Left kidney (tissue), 1 donor: ENCODE measurements at regions not wholly inside any gene's neighbourhood (a gene's known extent, or its start where the extent isn't known, plus 50 kb on each side); places are given as distances from the start of the nearest gene placed in this dataset.
A peak's percentile ranks its signal among the peaks of the same experiment; 100 is the strongest.
"Not testable (repeated sequence)": the region's sequence is repeated elsewhere in the genome, so short reads cannot be mapped to it uniquely, and the experiment has no call there.

ENCODE experiments used
- DNase-seq: peaks from one replicate; pipeline ENCODE4 v3.0.0-alpha.2; 2013

DNA sequence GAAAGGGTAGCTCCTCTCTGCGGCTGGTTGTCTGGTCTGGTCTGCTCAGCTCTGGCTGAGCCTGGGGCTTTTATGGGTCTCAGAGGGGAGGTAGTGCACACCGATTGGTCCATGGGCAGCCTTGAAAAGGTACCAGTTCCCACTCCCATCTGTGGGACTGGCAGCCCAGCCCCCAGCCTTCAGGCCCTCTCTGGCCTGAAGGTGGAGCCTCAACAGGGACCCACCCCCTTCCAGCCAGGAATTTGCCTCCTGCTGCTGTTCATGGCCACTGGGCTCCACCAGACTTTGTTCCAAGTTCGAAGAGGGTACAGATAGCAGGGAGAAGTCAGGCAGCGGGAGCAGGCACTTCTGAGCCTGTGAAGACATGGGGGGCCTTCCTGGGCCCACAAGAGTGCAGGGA, 165.3 kb upstream of the SLC27A6 start:
- DNase-seq, result no peak

DNA sequence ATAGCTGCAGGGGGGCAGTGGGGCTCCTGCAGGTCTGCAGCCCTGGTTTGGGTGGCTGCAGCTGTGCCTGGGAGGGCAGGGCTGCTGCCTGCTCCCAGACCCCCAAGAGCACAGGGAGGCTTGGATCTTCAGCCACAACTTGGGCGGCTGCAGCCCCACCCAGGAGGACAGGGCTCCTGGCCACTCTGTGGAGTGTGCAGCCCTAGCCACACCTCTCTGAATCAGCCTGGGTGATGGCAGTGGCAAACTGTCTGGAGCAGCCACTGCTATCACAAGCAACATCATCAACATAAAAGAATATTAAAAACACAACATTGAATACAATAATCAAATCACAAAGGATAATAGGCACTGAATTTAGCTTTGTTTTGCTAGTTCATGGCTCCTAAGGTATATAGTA, 164.9 kb upstream of the SLC27A6 start:
- no peak for DNase-seq

DNA sequence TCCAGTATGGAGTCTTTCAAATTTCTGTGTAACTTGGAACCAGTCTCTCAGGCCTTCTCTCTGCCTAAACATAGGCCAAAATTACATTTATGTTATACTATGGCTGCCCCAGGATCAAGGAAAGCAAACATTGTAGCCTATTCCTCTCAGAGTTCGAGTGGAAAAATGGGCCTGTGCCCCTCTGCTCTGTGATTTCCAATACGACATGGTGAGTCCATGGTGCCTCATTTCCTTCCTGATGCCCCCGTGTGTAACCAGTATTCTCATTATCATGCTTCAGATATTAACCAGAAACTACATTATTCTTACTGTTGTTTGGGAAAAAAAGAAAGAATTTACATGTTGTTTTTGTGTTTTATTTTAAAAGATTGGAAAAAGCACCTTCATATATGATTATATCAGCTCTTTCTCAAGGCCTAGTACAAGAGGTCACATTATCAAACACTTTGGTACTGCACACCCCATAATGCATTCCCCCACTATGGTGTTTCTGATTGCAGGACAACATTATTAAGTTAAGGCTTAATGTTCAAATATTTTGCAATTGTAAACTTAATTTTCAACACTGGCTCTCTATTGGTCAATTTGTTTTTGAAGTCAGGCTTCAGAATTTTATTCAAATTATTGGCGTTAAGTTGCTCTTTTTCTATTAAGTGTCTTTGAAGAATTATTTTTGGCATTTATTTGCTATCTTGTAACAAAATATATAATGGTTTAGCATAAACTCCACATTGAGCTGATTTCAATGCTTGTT, 151.8 kb upstream of the SLC27A6 start:
- no peak for DNase-seq

DNA sequence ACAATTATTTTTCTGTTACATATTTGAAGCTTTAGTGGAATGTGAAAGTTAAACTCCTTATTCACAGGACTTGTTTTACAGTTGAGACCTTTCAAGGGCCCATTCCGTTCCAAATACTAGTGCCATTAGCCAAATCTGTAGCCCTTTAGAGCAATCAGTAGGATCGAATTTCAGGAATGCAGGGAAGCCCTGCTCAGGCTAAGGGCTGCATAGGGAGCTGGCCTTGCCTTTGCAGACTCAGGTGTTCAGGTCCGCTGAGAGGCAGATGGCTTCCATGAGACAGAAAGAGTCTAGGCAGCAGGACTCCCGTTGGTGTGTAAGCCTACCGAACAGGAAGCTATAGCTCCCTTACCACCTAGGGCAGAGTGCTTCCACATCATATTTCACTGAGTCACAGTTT, 150.1 kb upstream of the SLC27A6 start:
- DNase-seq, result no peak

DNA sequence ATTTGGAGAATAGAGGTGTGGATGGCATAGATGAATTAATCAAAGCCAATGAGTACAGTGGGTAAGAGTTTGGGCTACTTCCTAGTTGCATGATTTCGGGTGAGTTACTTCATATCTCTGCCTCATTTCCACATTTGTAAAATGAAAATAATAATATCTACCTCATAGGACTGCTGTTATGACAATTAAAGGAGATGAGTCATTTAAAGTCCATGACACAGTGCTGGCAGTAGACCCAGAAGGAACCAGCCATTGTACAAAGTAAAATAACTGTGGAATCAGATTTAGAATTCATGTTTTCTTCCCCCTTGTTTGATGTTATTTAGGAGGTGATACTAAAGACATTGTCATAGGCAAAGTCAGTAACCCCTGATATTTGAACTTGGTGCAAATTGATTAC, 139.5 kb upstream of the SLC27A6 start:
- DNase-seq, result no peak

DNA sequence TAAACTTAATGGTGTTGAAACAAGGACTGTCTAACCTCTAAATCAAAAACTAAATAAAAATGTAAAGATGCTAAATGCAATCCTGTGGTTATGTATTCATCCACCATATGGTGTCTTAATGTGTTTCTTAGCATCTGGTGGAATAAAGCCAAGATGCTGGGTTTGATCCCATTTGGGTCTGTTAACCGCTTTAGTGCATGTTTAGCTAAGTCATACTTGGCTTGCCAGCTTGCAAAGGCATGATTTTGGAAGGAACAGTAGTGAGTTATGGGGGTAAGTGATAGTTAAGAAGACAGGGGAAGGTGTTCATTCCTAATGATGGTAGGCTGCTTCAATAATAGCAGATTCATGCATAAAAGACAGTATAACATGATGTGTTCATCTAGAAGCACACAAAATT, 139.0 kb upstream of the SLC27A6 start:
- no peak for DNase-seq

DNA sequence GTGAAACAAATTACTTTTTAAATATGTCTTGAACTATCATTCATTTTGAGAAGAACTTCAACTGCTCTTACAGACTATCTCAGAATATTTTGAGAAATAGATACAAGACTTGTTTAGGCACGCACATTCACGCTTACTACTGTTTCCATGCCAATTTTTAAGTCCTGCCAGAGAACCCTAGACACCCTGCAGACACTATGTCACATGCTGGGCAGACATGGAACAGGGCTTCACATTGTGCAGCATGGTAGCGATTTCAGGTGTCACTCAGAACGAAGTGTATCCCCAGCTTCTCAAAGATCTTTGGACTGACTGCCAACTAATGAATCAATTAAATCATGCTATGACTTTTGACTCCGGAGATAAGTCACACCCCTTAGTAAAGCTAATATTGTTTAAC, 128.7 kb upstream of the SLC27A6 start:
- no peak for DNase-seq

DNA sequence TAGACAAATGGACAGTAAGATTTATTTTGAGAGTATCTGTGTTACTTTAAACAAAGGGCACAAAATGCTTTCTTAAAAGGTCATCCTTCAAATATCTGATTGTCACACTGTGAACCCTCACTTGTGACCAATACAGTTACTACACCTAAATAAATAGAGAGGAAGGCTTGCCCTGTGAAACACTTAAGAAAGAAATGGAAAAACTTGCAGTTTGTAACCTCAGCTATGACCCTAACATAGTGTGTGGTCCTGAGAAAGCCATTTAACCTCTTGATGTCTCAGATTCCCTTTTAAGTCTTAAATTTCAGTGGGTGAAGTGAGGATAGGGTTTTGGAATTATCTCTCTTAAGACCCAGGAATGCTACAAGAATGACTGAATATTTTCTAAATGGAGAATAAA, 126.7 kb upstream of the SLC27A6 start:
- DNase-seq, result no peak

DNA sequence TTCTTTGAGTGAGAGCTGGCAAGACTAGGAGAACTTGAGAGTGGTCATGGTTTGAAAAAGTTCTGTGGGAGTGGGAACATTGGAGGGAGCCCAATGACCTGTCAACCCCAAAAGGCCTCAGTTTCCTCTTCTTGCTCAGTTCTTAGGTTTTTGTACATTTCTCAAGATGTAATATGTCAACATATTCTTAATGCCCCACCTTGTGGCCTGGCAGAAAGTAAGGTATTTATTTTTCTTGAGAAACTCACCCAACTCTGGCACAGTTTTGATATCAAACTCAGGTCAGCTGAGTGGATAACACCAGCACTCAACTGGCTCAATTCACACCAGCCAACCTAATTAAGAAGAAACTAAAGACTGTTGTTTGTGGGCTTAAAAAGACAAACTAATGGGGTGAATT, 123.0 kb upstream of the SLC27A6 start:
- DNase-seq, result no peak

DNA sequence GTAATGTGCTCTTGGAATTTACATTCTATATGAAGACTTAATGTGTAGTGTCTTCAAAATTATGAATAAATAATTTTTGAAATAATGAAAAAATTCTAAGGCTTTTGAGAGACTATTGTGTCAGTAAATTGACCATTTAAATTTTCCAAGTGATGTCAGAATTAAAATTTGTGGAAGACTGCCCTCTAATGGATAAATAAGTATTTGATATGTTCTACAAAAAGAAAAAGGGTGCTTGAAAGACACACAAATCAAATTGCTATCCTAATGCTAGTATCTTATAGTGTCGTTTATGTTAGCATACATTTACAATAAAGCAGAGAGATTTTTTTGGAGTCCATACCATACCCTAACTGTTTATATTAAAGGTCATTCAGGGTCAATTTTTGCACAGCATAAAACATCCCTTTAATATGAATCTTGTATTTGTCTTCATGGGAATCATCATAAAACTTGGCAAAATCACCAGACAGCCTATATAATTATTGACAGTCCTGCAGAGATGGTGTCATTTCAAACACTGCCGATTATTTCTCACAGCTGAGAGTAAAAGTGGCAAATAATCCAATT, 120.8 kb upstream of the SLC27A6 start:
- DNase-seq, result peak; percentile 30

DNA sequence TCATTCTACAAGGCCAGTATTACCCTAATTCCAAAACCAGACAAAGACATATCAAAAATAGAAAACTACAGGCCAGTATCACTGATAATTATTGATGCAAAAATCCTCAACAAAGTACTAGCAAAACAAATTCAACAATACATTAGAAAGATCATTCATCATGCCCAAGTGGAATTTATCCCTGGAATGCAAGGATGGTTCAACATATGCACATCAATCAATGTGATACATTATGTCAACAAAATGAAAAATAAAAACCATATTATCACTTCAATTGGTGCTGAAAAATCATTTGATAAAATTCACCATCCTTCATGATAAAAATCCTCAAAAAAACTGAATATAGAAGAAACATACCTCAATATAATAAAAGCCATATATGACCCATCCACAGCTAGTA, 115.2 kb upstream of the SLC27A6 start:
- DNase-seq, result no peak

DNA sequence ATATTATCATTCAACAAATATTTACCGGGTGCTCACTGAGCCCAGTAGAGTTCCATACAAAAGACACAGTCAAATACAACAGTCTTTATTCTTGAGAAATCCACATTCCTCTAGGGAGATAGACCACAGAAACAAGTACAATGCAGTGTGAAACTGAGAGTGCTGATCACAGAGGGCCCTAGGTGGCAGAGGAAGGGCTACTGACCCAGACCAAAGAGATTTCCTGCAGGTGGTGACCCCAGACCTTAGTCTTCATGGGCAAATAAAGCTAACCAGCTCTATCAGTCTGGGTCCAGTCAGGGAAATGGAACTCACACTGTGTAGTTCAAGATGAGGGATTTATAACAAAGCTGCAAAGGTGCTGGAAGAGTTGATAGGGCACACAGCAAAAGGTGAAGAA, 110.4 kb upstream of the SLC27A6 start:
- DNase-seq, result no peak

DNA sequence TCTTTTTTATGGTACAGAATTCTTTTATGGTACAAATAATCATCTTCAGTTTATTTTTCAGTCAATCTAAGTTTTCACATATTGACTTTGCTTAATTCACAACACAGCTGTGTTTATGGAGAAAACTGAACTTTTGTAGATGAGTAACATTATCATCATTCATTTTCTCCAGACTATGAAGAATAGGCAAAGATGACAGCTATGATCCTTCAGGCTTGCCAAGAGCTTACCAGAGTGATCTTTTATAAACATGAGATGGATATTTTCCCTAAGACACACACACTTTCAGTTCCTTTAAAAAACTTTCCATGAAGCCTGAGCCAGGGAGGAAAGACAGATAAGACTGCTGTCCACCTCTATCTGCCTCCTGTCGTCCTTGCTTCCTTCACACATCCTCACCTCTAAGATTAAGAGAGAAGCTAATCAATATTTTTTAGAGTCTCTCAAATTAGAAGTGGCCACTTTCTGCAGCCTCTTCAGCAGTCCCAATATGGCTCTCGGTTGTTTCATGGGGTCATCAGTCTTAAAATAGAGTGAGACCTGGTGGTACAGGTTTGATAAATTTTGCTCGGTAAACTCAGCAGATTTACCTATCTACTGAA, 108.1 kb upstream of the SLC27A6 start:
- no peak for DNase-seq

DNA sequence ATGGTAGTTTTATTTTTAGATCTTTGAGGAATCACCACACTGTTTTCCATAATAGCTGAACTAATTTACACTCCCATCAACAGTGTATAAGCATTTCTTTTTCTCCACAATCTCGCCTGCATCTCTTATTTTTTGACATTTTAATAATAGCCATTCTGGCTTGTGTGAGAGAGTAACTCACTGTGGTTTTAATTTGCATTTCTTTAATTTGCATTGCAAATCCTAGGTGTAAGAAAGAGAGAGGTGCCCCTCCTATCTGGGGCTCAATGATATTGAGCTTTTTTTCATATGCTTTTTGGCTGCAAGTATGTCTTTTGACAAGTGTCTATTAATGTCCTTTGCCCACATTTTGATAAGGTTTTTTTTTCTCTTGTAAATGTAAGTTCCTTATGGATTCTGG, 106.3 kb upstream of the SLC27A6 start:
- no peak for DNase-seq

DNA sequence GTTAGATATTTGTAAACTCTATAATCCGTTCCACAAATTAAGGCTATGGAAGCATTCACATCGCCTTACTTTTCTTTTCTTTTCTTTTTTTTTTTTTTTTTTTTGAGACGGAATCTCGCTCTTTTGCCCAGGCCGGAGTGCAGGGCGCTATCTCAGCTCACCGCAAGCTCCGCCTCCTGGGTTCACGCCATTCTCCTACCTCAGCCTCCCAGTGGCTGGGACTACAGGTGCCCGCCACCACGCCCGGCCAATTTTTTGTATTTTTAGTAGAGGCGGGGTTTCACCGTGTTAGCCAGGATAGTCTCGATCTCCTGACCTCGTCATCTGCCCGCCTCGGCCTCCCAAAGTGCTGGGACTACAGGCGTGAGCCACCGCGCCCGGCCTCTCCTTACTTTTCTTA, 104.1 kb upstream of the SLC27A6 start:
- DNase-seq, result not testable (repeated sequence)

DNA sequence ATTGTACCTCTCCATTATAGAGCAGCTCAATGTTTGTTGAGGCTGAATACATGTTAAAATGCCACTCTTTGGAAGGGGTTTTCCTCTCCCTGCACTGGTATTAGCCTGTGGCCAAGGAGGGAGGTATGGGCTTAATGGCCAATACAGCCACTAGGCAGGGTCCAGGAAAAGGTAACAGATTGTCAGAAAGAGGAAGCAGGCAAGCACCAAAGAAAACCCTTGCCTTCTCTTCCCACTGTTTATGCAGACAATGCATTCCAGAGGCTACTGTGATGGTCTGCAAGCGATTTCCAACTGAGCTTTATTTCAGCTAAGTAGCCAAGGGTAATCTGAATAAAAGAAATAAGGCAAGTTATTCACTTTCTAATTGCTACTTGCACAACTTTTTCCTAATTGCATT, 95.3 kb upstream of the SLC27A6 start:
- DNase-seq, result no peak

DNA sequence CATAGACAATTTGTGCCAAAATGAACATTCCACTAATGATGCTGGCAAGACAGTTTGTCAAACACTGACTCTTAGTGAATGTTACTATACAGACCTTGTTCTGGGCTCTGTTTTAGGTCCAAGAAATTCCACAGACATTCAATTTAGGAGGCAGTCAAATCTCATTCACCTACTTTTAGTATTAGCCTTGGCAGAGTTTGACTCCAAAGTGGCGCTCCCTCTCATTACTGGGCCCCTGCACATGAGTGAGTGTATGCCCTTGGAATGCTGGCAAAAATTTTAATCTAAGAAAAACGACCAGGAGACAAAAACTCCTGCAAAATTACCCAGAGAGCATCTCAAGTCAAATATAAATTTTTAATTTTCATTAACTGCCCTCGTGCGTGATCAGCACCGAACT, 94.9 kb upstream of the SLC27A6 start:
- no peak for DNase-seq

DNA sequence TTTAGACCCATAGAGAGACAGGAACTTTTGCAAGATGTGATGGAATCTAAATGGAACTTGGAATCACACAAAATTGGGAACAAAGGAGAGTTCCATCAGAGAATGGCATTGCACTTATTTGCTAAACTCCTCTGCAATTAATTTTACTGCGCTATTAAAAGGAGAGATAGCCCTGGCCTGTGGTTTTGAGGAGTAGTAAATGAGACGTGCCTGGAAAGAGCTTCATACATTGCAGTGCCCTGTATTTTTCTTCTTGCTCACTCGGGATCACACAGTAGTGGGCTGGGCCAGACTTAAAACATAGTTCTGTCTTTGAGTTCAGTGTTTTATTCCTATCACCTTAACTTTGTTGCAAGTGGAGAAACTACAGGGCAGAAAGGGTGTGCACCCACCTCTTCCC, 94.4 kb upstream of the SLC27A6 start:
- DNase-seq, result no peak

DNA sequence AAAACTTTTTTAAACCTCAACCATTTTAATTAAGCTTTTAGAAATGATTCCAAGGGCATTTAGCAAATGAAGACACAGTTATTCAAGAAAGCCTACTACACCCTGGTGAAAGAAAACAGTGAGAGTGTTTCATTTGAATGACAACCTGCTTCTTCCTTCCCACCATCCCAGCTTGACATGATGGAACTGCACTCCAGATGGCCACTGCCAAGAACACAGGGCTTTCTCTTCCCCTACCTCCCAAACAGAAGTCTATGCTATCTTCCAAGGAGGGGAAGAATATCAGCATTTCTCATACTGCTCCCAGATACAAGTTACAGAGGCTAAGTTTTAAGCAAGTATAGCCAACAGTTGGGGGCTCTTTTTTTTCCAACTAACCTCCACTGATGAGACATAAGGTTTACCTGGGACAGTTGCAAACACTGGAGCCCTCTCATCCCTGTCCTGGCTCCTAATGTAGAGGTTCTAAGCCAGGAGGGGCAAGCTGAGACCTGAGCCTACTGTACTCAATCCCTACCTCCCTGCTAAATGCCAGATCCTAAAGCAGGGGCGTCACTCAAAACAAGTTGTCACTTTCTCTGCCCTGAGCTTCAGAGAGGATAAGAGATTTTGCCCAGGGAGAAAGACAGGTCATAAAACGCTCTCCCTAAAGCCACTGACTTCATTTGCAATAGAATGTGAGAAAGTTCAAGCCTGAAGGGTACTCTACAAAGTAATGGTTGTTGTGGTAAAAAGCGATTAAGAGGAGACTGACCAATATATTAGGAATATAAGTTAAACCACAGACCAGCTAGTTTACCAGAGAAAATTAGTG, 88.5 kb upstream of the SLC27A6 start:
- no peak for DNase-seq

DNA sequence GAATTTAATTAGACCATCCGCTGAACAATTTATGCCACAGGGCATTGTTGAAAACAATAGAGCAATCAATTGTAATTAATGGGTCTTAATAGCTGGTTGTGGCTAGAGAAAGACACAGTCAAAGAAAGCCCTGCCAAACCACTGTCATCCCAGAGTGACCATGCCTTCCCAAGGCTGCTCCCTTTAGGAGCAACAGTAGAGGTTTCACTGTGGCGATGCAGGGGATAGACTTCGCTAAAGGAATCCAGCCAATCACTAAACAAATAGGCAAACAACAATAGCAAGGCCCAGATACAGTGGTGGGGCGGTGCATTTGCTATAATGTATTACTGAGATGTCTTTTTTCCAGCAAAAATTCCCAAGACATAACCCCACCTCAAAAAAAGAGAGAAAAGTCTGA, 87.8 kb upstream of the SLC27A6 start:
- no peak for DNase-seq

DNA sequence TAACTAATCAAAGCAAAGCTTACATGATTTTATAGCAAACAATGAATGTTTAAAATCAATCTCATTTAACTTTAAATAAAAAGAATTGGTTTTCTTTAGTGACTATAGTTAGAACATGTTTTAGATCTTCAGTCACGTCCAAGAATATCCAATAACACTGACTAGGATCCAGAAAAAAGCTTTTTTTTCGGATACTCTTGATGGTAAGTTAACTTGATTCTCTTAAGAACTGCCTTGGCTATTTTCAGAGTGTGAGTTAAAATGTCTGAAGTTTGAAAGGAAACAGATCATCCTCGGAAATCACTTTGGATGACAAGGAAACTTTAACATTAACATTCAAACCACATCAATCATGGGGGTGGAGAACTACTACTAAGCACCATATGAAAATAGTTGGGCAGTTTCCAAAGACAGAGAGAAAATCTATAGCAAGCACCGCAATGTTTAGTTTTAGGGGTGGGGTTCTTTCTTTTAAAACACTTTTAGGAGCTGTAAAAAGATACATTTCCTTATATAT, 83.7 kb upstream of the SLC27A6 start:
- DNase-seq, result no peak

DNA sequence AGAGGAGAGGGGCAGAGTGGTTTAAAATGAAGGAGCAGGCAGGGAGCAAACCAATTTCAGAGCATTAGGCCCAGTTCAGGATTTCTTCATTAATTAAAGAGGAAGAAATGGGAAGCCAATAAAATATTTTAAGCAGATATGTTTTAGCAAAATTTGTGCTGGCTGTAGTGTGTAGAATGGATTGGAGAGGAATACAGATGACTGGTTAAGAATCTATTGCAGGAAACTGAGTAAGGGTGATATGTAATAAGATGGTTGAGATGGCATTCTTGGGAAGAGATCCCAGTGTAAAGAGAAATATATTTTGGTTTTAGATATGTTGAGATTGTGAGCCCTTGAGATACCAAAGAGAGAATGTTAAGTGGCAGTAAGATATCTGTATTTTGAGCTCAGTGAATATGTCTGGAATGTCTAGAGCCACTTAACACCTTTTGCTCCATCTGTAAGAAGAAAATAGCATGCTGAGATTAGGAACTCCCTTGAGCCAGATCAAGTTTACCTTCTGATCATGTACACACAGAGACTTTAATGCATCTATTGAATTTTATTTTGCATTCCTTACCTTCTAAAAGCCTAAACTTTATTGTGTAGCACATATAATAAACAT, 79.5 kb upstream of the SLC27A6 start:
- no peak for DNase-seq
